Endothelial cell of umbilical vein (primary cell): ENCODE measurements at regions not wholly inside any gene's neighbourhood (a gene's known extent, or its start where the extent isn't known, plus 50 kb on each side); places are given as distances from the start of the nearest gene placed in this dataset.
"Not testable (repeated sequence)": the region's sequence is repeated elsewhere in the genome, so short reads cannot be mapped to it uniquely, and the experiment has no call there.

Source experiments
- BruUV-seq: library from RNA; stranded (reverse); fragments of 400-500 nt; replicated peaks from 2 replicates; lab custom pipeline; 2021; lab: Mats Ljungman, UMichigan
- CTCF ChIA-PET: fragments of 300-600, 350-600 bp; sonication (Branson Sonifier 250); formaldehyde crosslinking; loops from one replicate; lab custom pipeline; 2021; ENCODE audit warnings: antibody characterized with exemption, inconsistent platforms; lab: Charles Lee
- POLR2A ChIA-PET: fragments of 300-600, 350-600 bp; sonication (Branson Sonifier 250); formaldehyde crosslinking; loops from one replicate; lab custom pipeline; 2021; ENCODE audit warnings: antibody characterized with exemption, inconsistent platforms; lab: Charles Lee
- DNase-seq: peaks from one replicate; pipeline ENCODE4 v3.0.0-alpha.2; 2011; ENCODE audit warnings: low read depth, low spot score
- FAIRE-seq: peaks from 2 replicates; lab custom pipeline; 2011; peaks lifted over from hg19 to GRCh38; lab: Jason Lieb, UNC
- H2AFZ ChIP-seq: 2 replicates; pipeline ENCODE4 v1.6.0; 2012; ENCODE audit warnings: low read depth, low read length, control low read depth, inconsistent platforms
- H3K27ac ChIP-seq: 2 replicates; pipeline ENCODE4 v1.5.1; 2011; ENCODE audit warnings: low read depth, mild to moderate bottlenecking, control low read depth, low read length, moderate library complexity; ENCODE audit not compliant: insufficient read depth
- H3K27me3 ChIP-seq, 2 experiments: 2 replicates each; pipeline versions ENCODE4 v1.6.0 to v1.6.1; 2011; ENCODE audit warnings: low read length in 2 of 2, mixed read lengths in 1 of 2; ENCODE audit not compliant: control insufficient read depth in 2 of 2, insufficient read depth in 2 of 2
- H3K36me3 ChIP-seq, 2 experiments: 2 replicates in 1 of 2; 3 replicates in 1 of 2; pipeline ENCODE4 v1.5.1; 2011; ENCODE audit warnings: low read length in 2 of 2, mild to moderate bottlenecking in 1 of 2, moderate library complexity in 1 of 2; ENCODE audit not compliant: control insufficient read depth in 2 of 2, insufficient read depth in 2 of 2; ENCODE audit errors: extremely low read depth in 1 of 2
- H3K4me1 ChIP-seq: 3 replicates; pipeline ENCODE4 v1.5.1; 2011; ENCODE audit warnings: mild to moderate bottlenecking, low read length; ENCODE audit not compliant: control insufficient read depth, insufficient read depth; ENCODE audit errors: extremely low read depth
- H3K4me2 ChIP-seq: 2 replicates; pipeline ENCODE4 v1.6.1; 2011; ENCODE audit warnings: low read length, control low read depth, mixed read lengths; ENCODE audit not compliant: insufficient read depth
- H3K4me3 ChIP-seq, 3 experiments: fragments of 200-600 bp in 1 of 3; sonication (generic), shearing (Covaris generic) in 1 of 3; replicated peaks in 1 of 3; 2 replicates each; pipeline ENCODE4 v1.5.1; 2011 to 2016; ENCODE audit warnings: control low read depth in 3 of 3, low read length in 3 of 3, mild to moderate bottlenecking in 2 of 3, inconsistent platforms in 1 of 3, low read depth in 1 of 3, moderate library complexity in 1 of 3; ENCODE audit not compliant: insufficient read depth in 1 of 3
- H3K79me2 ChIP-seq: 2 replicates; pipeline ENCODE4 v1.6.0; 2012; ENCODE audit warnings: low read length, inconsistent platforms; ENCODE audit not compliant: control insufficient read depth, insufficient read depth
- H3K9ac ChIP-seq: replicated peaks from 2 replicates; pipeline ENCODE3; 2011; ENCODE audit warnings: low read length, control low read depth; ENCODE audit not compliant: insufficient read depth; ENCODE audit errors: extremely low read depth
- H3K9me1 ChIP-seq: replicated peaks from 3 replicates; pipeline ENCODE4 v1.6.0; 2011; ENCODE audit warnings: mild to moderate bottlenecking, low read length; ENCODE audit not compliant: control insufficient read depth, insufficient read depth; ENCODE audit errors: extremely low read depth
- H3K9me3 ChIP-seq: replicated peaks from 2 replicates; pipeline ENCODE4 v1.5.1; 2012; ENCODE audit warnings: low read length, inconsistent platforms; ENCODE audit not compliant: control insufficient read depth, insufficient read depth
- H4K20me1 ChIP-seq: replicated peaks from 2 replicates; pipeline ENCODE3; 2011; ENCODE audit warnings: mild to moderate bottlenecking, low read length; ENCODE audit not compliant: control insufficient read depth, insufficient read depth; ENCODE audit errors: extremely low read depth
- CTCF ChIP-seq, 2 donors: IDR thresholded peaks; 1 replicate in 1 of 2; 2 replicates in 1 of 2; pipeline ENCODE4 v1.5.1; 2011; ENCODE audit warnings: low read length in 2 of 2, mild to moderate bottlenecking in 2 of 2, moderate library complexity in 2 of 2, control low read depth in 1 of 2, inconsistent platforms in 1 of 2, low read depth in 1 of 2; ENCODE audit not compliant: insufficient read depth in 1 of 2; ENCODE audit errors: extremely low read depth in 1 of 2
- EZH2 ChIP-seq: IDR thresholded peaks from 2 replicates; pipeline ENCODE4 v1.6.1; 2012; ENCODE audit warnings: borderline replicate concordance, low read depth, mild to moderate bottlenecking, moderate library complexity, low read length, inconsistent platforms; ENCODE audit not compliant: severe bottlenecking
- FOS ChIP-seq: IDR thresholded peaks from 2 replicates; pipeline ENCODE4 v1.6.1; 2011; ENCODE audit warnings: mild to moderate bottlenecking, low read length, moderate library complexity, borderline replicate concordance; ENCODE audit not compliant: insufficient read depth
- GATA2 ChIP-seq: IDR thresholded peaks from 2 replicates; pipeline ENCODE4 v1.7.0; 2011; ENCODE audit warnings: low read depth, mild to moderate bottlenecking, moderate library complexity, mixed read lengths, low read length; ENCODE audit not compliant: insufficient read length, insufficient read depth
- MYC ChIP-seq: IDR thresholded peaks from one replicate; pipeline ENCODE4 v1.6.1; 2011; ENCODE audit warnings: mild to moderate bottlenecking, low read depth, low read length
- POLR2A ChIP-seq: IDR thresholded peaks from 2 replicates; pipeline ENCODE4 v1.6.1; 2012; ENCODE audit warnings: low read depth, mild to moderate bottlenecking, control low read depth, low read length
- dilution Hi-C: fragments of 300-500 bp; cut with MboI; formaldehyde crosslinking; loops from one replicate; pipeline ENCODE4 v1.15.0; 2019; ENCODE audit warnings: low sequenced_read_pairs; ENCODE audit not compliant: extremely low pct_ligation_motif_present
- intact Hi-C: fragments of 100-400 bp; cut with micrococcal nuclease; formaldehyde crosslinking; loops from one replicate; pipeline ENCODE4 v1.10.0; 2022

GRCh38 chr12:93239789-93240188 lies 137.9 kb upstream of the NUDT4 start:
- intact Hi-C loops = not testable (repeated sequence)

GRCh38 chr12:93242154-93242972 lies 135.4 kb upstream of the NUDT4 start:
- Histone ChIP-seq H4K20me1 (no peaks in the 10 kb centered on the region), H3K4me1 (no peaks in the 10 kb centered on the region), H3K27me3 (no peaks in the 10 kb centered on the region), H3K9ac (no peak overlapping the region), H2AFZ (no peak overlapping the region), H3K4me3 (no peak overlapping the region), H3K9me1 (no peaks in the 10 kb centered on the region), H3K79me2 (no peaks in the 10 kb centered on the region), H3K4me2 (no peak overlapping the region), H3K36me3 (no peaks in the 10 kb centered on the region), H3K9me3 (no peaks in the 10 kb centered on the region), H3K27ac (no peak overlapping the region)
- TF ChIP-seq MYC (no peak), CTCF (IDR thresholded peaks at IDR 0.05; ENCODE audit: extremely low read depth in 1 of 2, insufficient read depth in 1 of 2, low read depth in 1 of 2, low read length in 2 of 2) (no peak), POLR2A (no peak), EZH2 (no peak), FOS (no peak), GATA2 (no peak)
- FAIRE-seq (no peak), DNase-seq (no peak)
- BruUV-seq = no TSS peak
- dilution Hi-C loops = no loop called here
- intact Hi-C loops = no loop called here
- ChIA-PET POLR2A (no interaction called here), CTCF (no interaction called here)

More at GRCh38 chr12:93239789-93240188, 137.9 kb upstream of the NUDT4 start:
- DNase-seq, H4K20me1 ChIP-seq, BruUV-seq, H3K9ac ChIP-seq, POLR2A ChIA-PET, FAIRE-seq, H3K4me1 ChIP-seq, H3K27me3 ChIP-seq, CTCF ChIA-PET, H3K4me2 ChIP-seq, H3K4me3 ChIP-seq, H3K9me1 ChIP-seq, H2AFZ ChIP-seq, H3K9me3 ChIP-seq, H3K79me2 ChIP-seq, H3K36me3 ChIP-seq, dilution Hi-C loops, H3K27ac ChIP-seq: not testable (repeated sequence)
